DND-41 (cell line): ENCODE measurements at regions not wholly inside any gene's neighbourhood (a gene's known extent, or its start where the extent isn't known, plus 50 kb on each side); places are given as distances from the start of the nearest gene placed in this dataset.

ENCODE experiments used
- ATAC-seq: fragments of 200-7000 bp; cut with Tn5 transposase; 3 replicates; pipeline ENCODE4 v1.9.1; 2021; ENCODE audit warnings: low read depth; ENCODE audit not compliant: insufficient read depth
- DNase-seq: peaks from one replicate; pipeline ENCODE4 v3.0.0-alpha.2; 2020
- H2AFZ ChIP-seq: 2 replicates; pipeline ENCODE4 v1.6.0; 2012; ENCODE audit warnings: low read depth, low read length
- H3K27ac ChIP-seq: 2 replicates; pipeline ENCODE4 v1.5.1; 2012; ENCODE audit warnings: low read length, inconsistent platforms
- H3K27me3 ChIP-seq: fragments of 200-600 bp; sonication (generic); 2 replicates; pipeline ENCODE4 v1.6.0; 2012; ENCODE audit warnings: low read length, mild to moderate bottlenecking, inconsistent platforms; ENCODE audit not compliant: insufficient read depth, poor library complexity
- H3K36me3 ChIP-seq: 2 replicates; pipeline ENCODE4 v1.5.1; 2012; ENCODE audit warnings: low read length, inconsistent platforms; ENCODE audit not compliant: insufficient read depth
- H3K4me1 ChIP-seq: 2 replicates; pipeline ENCODE4 v1.5.1; 2012; ENCODE audit warnings: mild to moderate bottlenecking, low read length; ENCODE audit not compliant: insufficient read depth
- H3K4me2 ChIP-seq: 2 replicates; pipeline ENCODE4 v1.6.0; 2012; ENCODE audit warnings: mild to moderate bottlenecking, moderate library complexity, low read length, inconsistent platforms; ENCODE audit not compliant: insufficient read depth
- H3K4me3 ChIP-seq, 2 experiments: fragments of 200-600 bp in 1 of 2; shearing (Covaris generic) in 1 of 2; 2 replicates each; pipeline ENCODE4 v1.5.1; 2012 to 2016; ENCODE audit warnings: inconsistent platforms in 2 of 2, low read length in 2 of 2, mild to moderate bottlenecking in 2 of 2, low read depth in 1 of 2, moderate library complexity in 1 of 2
- H3K79me2 ChIP-seq: 2 replicates; pipeline ENCODE4 v1.6.0; 2012; ENCODE audit warnings: low read length, inconsistent platforms; ENCODE audit not compliant: insufficient read depth
- H3K9ac ChIP-seq: 2 replicates; pipeline ENCODE4 v1.6.0; 2012; ENCODE audit warnings: low read depth, mild to moderate bottlenecking, inconsistent platforms, low read length, moderate library complexity
- H3K9me3 ChIP-seq: 2 replicates; pipeline ENCODE4 v1.5.1; 2012; ENCODE audit warnings: low read length, moderate library complexity, mild to moderate bottlenecking, inconsistent platforms; ENCODE audit not compliant: insufficient read depth, severe bottlenecking
- H4K20me1 ChIP-seq: 2 replicates; pipeline ENCODE4 v1.6.0; 2012; ENCODE audit warnings: low read length; ENCODE audit not compliant: insufficient read depth
- EZH2 ChIP-seq: IDR thresholded peaks from 3 replicates; pipeline ENCODE4 v1.6.1; 2012; ENCODE audit warnings: borderline replicate concordance, low read depth, mild to moderate bottlenecking, moderate library complexity, low read length, inconsistent platforms; ENCODE audit not compliant: severe bottlenecking
- TF ChIP-seq, protein P1 (sequence below): IDR thresholded peaks from 2 replicates; pipeline ENCODE4 v1.5.1; 2012; ENCODE audit warnings: borderline replicate concordance, low read length, moderate library complexity, mild to moderate bottlenecking; ENCODE audit not compliant: poor library complexity, severe bottlenecking; ENCODE audit errors: extremely low read depth

DNA sequence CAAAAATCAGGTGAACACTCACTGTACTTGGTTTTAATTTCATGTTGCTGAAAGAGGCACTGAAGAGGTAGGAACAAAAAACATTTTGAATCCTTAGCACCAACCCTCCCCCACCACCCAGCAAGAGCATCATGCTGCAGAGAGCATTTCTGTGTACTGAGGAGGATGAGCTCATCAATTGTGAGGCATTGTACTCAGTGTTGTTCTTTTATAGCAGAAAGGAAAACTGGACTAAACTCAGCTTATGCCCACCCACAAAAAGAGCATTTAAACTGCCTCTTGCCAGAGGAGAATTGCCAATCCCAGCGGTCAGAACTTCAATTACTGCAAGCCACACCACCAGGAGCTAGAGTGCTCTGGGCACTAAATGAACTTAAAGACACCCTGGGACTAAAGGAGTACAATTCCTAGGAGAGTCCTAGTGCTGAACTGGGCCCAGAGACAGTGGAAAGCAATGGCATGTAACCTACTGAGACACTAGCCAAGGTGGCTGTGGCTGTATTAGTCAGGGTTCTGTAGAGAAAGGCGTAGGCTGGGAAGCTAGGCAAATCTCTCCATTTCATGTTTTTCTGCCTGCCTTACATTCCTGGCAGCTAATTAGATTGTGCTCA, 280.7 kb upstream of the KLHL4 start:
- Histone ChIP-seq H3K79me2 (no peaks in the 10 kb centered on the region), H3K9me3 (no peaks in the 10 kb centered on the region), H3K27ac (no peak overlapping the region), H3K4me3 (no peak overlapping the region), H3K4me1 (no peaks in the 10 kb centered on the region), H3K9ac (no peak overlapping the region), H4K20me1 (no peaks in the 10 kb centered on the region), H3K4me2 (no peak overlapping the region), H3K27me3 (no peaks in the 10 kb centered on the region), H2AFZ (no peak overlapping the region), H3K36me3 (no peaks in the 10 kb centered on the region)
- DNase-seq (no peak), ATAC-seq (no peak)
- TF ChIP-seq, protein P1, sequence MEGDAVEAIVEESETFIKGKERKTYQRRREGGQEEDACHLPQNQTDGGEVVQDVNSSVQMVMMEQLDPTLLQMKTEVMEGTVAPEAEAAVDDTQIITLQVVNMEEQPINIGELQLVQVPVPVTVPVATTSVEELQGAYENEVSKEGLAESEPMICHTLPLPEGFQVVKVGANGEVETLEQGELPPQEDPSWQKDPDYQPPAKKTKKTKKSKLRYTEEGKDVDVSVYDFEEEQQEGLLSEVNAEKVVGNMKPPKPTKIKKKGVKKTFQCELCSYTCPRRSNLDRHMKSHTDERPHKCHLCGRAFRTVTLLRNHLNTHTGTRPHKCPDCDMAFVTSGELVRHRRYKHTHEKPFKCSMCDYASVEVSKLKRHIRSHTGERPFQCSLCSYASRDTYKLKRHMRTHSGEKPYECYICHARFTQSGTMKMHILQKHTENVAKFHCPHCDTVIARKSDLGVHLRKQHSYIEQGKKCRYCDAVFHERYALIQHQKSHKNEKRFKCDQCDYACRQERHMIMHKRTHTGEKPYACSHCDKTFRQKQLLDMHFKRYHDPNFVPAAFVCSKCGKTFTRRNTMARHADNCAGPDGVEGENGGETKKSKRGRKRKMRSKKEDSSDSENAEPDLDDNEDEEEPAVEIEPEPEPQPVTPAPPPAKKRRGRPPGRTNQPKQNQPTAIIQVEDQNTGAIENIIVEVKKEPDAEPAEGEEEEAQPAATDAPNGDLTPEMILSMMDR: no peak
- no peak for TF ChIP-seq EZH2

DNA sequence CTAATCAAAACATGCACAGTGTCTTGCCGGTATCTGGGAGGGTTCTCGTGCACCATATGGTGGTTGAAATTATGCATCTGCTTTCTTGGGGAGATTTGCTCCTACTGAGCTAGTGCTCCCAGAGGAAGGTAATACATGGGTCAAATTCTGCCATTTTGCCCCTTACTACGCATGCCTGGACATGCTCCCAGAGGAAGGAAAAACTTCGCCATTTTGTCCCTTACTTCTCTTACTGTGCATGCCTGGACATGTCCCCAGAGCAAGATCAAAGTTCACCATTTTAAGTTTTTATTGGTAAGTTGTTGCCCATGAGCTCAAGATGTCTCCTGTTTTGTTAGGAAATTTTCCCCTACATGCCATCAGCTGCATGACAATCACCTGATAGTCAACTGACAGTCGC, 252.1 kb upstream of the KLHL4 start:
- TF ChIP-seq, protein P1: no peak
- TF ChIP-seq EZH2: no peak
- H2AFZ ChIP-seq: no peak overlapping the region
- H3K27me3 ChIP-seq: no peaks in the 10 kb centered on the region
- H3K4me1 ChIP-seq: no peaks in the 10 kb centered on the region
- no peak overlapping the region for H3K9ac ChIP-seq
- DNase-seq (no peak), ATAC-seq (no peak)
- H3K4me3 ChIP-seq: no peak overlapping the region
- H3K36me3 ChIP-seq: no peaks in the 10 kb centered on the region
- no peaks in the 10 kb centered on the region for H3K79me2 ChIP-seq
- no peak overlapping the region for H3K27ac ChIP-seq
- no peak overlapping the region for H3K4me2 ChIP-seq
- H4K20me1 ChIP-seq: no peaks in the 10 kb centered on the region
- H3K9me3 ChIP-seq: no peaks in the 10 kb centered on the region

DNA sequence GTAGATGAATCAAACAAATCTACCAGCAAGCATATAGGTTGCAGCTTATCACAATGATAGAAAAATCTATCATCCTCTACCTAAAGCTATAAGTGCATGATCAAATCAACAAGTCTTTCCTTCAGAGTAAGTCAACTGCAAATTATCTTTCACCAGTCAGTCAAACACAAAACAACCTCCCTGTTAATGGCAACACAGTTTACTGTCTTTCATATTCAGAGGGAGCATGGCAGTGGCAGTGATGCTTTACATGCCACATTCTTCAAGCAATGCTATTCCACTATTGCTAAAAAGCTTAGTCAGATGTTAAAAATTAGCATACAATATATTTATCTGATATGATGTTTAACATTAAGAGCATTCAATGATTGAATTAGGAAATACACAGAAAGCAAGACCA, 245.1 kb upstream of the KLHL4 start:
- no peaks in the 10 kb centered on the region for H3K9me3 ChIP-seq
- DNase-seq: no peak

More for the DNA sequence above, 245.1 kb upstream of the KLHL4 start:
- TF ChIP-seq EZH2: no peak
- TF ChIP-seq, protein P1: no peak
- Histone ChIP-seq H3K27me3 (no peaks in the 10 kb centered on the region), H3K4me2 (no peak overlapping the region), H3K4me3 (no peak overlapping the region), H3K27ac (no peak overlapping the region), H3K36me3 (no peaks in the 10 kb centered on the region), H3K9ac (no peak overlapping the region), H3K79me2 (no peaks in the 10 kb centered on the region), H3K4me1 (no peaks in the 10 kb centered on the region), H2AFZ (no peak overlapping the region), H4K20me1 (no peaks in the 10 kb centered on the region)
- ATAC-seq: no peak
